GM12872 (cell line): ENCODE measurements at regions not wholly inside any gene's neighbourhood (a gene's known extent, or its start where the extent isn't known, plus 50 kb on each side); places are given as distances from the start of the nearest gene placed in this dataset.

Experiments used
- TF ChIP-seq, protein P1 (sequence below): IDR thresholded peaks from 3 replicates; pipeline ENCODE4 v1.5.1; 2011; ENCODE audit warnings: low read depth, mild to moderate bottlenecking, low read length, moderate library complexity; ENCODE audit not compliant: insufficient read depth

DNA sequence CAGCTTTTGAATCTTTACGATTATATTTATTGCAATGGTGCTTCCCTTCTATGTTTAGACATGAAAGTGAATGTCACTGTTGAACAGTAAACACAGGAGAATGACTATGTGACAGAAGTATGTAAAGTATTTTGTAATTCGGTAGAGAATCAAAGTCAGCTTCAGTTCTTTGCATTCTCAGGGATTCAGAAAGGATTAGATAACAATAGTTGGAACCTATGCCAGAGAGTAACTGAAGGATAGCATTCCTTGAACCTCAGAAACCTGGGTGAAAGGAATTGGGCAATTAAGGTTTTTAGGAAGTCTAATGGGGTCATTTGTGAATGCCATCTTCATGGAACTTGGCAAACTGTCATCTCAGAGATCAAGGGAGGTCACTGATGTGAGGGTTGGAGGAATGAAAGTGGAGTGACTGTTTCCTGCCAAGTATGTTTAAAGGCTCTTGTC is 305.3 kb upstream of the DDHD1 start:
- TF ChIP-seq, protein P1, sequence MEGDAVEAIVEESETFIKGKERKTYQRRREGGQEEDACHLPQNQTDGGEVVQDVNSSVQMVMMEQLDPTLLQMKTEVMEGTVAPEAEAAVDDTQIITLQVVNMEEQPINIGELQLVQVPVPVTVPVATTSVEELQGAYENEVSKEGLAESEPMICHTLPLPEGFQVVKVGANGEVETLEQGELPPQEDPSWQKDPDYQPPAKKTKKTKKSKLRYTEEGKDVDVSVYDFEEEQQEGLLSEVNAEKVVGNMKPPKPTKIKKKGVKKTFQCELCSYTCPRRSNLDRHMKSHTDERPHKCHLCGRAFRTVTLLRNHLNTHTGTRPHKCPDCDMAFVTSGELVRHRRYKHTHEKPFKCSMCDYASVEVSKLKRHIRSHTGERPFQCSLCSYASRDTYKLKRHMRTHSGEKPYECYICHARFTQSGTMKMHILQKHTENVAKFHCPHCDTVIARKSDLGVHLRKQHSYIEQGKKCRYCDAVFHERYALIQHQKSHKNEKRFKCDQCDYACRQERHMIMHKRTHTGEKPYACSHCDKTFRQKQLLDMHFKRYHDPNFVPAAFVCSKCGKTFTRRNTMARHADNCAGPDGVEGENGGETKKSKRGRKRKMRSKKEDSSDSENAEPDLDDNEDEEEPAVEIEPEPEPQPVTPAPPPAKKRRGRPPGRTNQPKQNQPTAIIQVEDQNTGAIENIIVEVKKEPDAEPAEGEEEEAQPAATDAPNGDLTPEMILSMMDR: no peak

DNA sequence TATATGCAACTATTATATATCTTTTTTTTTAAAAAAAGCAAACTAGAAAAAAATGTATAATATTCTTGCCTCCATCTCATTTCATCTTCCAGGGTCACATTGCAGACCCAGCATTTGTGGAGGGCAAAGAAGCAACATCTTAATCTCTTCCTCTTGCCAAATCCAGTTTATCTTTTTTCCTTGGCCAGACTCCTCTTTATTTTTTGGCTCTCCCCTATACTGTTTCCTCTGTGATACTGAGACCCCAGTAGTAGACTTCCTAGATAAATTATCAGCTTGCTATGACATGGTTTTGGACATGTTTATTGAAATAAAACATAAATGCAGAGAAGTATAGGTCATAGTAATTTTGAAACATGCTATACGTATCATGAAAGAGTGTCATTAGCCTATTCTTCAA is 303.8 kb upstream of the DDHD1 start:
- TF ChIP-seq, protein P1: no peak

DNA sequence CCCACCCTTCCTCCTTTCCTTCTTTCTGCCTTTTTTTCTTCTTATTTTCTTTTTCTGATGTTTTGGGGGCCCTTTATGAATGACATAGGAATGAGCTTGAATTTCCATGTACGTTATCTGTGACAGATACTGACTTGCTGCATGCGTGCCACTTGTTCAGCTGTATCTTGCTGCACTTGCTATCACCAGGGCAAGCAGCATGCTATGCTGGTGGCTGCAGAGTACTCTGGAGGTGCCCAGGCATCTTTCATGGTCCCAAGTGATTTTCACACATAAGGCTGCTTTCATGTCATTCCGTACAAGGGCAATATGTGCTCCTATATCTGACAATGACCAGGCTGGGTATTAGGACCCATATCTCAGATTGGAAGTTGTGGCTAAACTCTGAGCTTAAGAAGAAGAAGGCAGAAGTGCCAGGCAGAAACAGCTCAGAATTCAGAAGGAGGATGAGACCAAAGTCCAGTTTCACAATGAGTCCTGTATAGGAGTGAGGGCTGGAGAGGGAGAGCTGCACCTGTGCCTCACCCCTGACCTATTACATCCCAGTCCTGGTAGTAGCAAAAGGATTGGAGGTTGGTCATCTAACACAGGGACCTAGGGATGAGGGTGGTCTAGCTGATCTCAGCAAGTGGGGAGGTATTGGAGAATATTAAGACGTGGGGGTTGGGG is 299.0 kb upstream of the DDHD1 start:
- TF ChIP-seq, protein P1: no peak

DNA sequence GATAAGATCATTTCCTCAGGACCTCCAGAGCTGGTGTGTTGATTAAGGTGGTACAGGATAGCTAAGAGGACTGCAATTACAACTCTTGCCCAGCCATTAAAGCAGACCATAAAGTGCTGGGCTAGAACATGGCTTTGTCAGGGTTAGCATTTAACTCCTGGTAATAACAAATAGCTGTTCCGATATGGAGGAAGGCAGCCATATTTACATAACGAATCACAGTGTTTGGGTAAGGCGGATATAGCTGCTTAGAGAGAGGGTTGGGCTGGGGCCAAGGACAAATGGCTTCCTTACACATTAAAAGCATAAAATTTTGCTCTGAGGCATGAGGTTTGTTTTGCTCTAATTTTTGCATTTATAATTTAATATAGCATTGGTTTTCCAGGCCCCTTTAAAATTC is 297.7 kb upstream of the DDHD1 start:
- TF ChIP-seq, protein P1: no peak

DNA sequence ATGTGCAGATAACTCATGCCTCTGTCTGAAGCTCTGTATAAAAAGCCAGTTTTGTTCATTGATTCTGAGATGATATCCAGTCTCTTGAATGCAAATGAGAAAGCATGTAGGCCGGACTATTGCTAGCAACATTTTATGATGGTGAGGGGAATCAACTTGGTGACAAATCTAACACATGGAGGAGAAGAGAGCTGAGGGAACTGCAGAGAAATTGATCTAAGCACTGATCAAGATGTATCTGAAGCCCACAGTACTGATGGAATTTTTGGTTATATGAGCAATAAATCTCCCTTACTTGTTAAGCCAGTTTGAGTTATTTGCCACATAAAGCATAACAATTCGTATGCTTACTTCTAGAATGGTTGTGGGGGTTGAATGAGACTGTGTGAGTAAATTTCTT is 295.6 kb upstream of the DDHD1 start:
- TF ChIP-seq, protein P1: no peak

DNA sequence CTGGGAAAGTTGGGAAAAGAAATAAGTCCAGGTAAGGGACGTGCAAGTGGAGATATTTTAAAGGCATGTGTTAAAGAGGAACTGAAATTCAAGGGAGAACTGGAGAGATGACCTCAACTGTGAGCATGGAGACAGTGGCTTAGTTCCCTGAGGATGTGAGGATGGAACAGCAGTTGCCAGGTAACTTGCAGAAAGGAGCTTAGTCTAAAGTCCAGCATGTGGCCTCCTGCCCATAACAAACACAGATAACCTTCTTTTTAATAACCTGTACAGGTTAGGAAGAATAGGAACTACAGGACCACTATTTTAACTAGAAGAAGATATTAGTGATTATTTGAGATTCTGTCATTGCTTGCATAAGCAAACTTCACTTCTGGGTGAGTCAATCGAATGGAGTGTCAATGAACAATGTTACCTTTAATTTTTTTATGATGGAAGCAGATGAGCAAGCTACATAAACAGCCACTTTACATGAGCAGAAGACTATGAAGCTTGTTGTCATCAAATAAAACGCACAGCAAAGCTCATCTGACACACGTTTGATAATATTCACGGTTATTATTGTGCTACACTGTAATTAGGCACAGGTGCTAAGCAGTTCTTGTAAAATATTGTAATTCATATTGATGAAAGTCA is 291.7 kb upstream of the DDHD1 start:
- TF ChIP-seq, protein P1: no peak

DNA sequence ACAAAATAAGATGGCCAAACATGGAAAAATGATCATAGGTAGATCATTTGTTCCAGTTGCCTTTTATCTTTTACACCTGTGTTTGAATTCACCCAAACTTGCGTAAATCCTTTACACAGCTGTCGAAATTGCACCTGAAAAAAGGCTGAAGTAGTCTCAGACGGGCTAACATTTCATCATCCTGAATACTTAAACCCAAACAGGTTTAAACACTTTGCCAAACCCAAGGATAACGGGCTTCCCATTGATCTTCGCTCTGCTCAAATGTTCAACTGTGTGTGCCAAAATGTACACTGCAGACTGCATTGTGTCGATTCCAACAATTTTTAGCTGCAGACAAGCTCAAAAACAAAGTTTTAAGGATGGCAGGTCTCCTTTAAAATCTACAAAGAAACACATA is 288.7 kb upstream of the DDHD1 start:
- TF ChIP-seq, protein P1: no peak
